Right hindlimb (tissue), 1 donor: ENCODE measurements at regions not wholly inside any gene's neighbourhood (a gene's known extent, or its start where the extent isn't known, plus 50 kb on each side); places are given as distances from the start of the nearest gene placed in this dataset.
A peak's percentile ranks its signal among the peaks of the same experiment; 100 is the strongest.
"Not testable (repeated sequence)": the region's sequence is repeated elsewhere in the genome, so short reads cannot be mapped to it uniquely, and the experiment has no call there.

Experiments used
- DNase-seq: peaks from one replicate; pipeline ENCODE4 v3.0.0-alpha.2; 2018

GRCh38 chr3:157618075-157618760 lies 115.0 kb upstream of the VEPH1 start:
- DNase-seq: no peak

- no peak for DNase-seq
Observed at GRCh38 chr3:157614896-157615295, 111.7 kb upstream of the VEPH1 start.

- no peak for DNase-seq
Observed at GRCh38 chr3:157611536-157612076, 108.4 kb upstream of the VEPH1 start.

- DNase-seq: no peak
Observed at GRCh38 chr3:157610876-157611535, 107.8 kb upstream of the VEPH1 start.

- peak; percentile 57 for DNase-seq
Observed at GRCh38 chr3:157607826-157608405, 104.7 kb upstream of the VEPH1 start.

GRCh38 chr3:157606852-157607197 lies 103.6 kb upstream of the VEPH1 start:
- no peak for DNase-seq

- peak; percentile 80 for DNase-seq
Observed at GRCh38 chr3:157606011-157606851, 103.0 kb upstream of the VEPH1 start.

GRCh38 chr3:157605356-157605755 lies 102.1 kb upstream of the VEPH1 start:
- no peak for DNase-seq

GRCh38 chr3:157602424-157602823 lies 99.2 kb upstream of the VEPH1 start:
- DNase-seq: no peak

- no peak for DNase-seq
Observed at GRCh38 chr3:157595259-157595658, 92.0 kb upstream of the VEPH1 start.

GRCh38 chr3:157594413-157594812 lies 91.2 kb upstream of the VEPH1 start:
- DNase-seq: no peak

GRCh38 chr3:157592769-157593168 lies 89.6 kb upstream of the VEPH1 start:
- no peak for DNase-seq

- no peak for DNase-seq
Observed at GRCh38 chr3:157590273-157590672, 87.1 kb upstream of the VEPH1 start.

GRCh38 chr3:157589211-157589610 lies 86.0 kb upstream of the VEPH1 start:
- no peak for DNase-seq

GRCh38 chr3:157588386-157589060 lies 85.3 kb upstream of the VEPH1 start:
- no peak for DNase-seq

GRCh38 chr3:157586293-157586692 lies 83.1 kb upstream of the VEPH1 start:
- DNase-seq: no peak

- DNase-seq: no peak
Observed at GRCh38 chr3:157585386-157585785, 82.2 kb upstream of the VEPH1 start.

- DNase-seq: no peak
Observed at GRCh38 chr3:157582637-157582973, 79.4 kb upstream of the VEPH1 start.

GRCh38 chr3:157581956-157582636 lies 78.9 kb upstream of the VEPH1 start:
- not testable (repeated sequence) for DNase-seq

GRCh38 chr3:157581371-157581770 lies 78.2 kb upstream of the VEPH1 start:
- DNase-seq: no peak

- no peak for DNase-seq
Observed at GRCh38 chr3:157578181-157578580, 75.0 kb upstream of the VEPH1 start.

- DNase-seq: no peak
Observed at GRCh38 chr3:157574531-157574930, 71.3 kb upstream of the VEPH1 start.
